ENCODE measurements at regions not wholly inside any gene's neighbourhood (a gene's known extent, or its start where the extent isn't known, plus 50 kb on each side); places are given as distances from the start of the nearest gene placed in this dataset.

DNA sequence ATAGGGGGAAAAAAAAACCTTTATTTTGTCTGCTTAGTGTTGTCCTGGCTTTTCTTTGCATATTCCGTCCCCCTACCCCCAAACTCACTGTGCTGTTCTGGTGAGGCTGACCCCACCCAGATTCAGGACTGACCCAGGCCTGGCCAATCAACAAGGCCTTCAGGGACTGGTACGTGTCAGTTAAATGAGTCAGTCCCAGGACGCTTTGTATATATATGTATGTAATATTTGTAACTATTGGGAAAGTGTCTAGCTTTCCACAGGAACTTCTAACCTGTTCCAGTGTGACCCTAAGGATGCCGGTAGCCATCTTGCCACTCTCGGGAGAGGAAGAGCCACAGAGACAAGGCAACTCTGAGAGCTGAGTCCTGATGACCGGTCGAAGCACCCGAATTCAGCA lies 107.4 kb downstream of the VCPKMT start:
- TF ChIP-seq EZH2 (IDR thresholded peaks at IDR 0.05; ENCODE audit: insufficient read depth, poor library complexity, severe bottlenecking): no peak
- TF ChIP-seq EZH2phosphoT487 (IDR thresholded peaks at IDR 0.05; ENCODE audit: insufficient read depth, low read depth): no peak
